ENCODE measurements at regions not wholly inside any gene's neighbourhood (a gene's known extent, or its start where the extent isn't known, plus 50 kb on each side); places are given as distances from the start of the nearest gene placed in this dataset.

GRCh38 chr10:32147730-32148129, 91.5 kb upstream of the KIF5B start:
- ChIA-PET CTCF (no interaction called here), POLR2A (ENCODE audit: low non-redundant PET) (no interaction called here)
- DNase-seq (ENCODE audit: low spot score): no peak
- TF ChIP-seq CTCF (conservative IDR thresholded peaks at IDR 0.05; ENCODE audit: low read depth): no peak
- H3K27ac ChIP-seq: no peak overlapping the region

GRCh38 chr10:32146166-32146565, 89.9 kb upstream of the KIF5B start:
- TF ChIP-seq CTCF (conservative IDR thresholded peaks at IDR 0.05; ENCODE audit: low read depth): no peak
- POLR2A ChIA-PET (ENCODE audit: low non-redundant PET): no interaction called here
- DNase-seq (ENCODE audit: low spot score): no peak
- H3K27ac ChIP-seq: no peak overlapping the region
- CTCF ChIA-PET: no interaction called here

GRCh38 chr10:32144817-32145688, 88.8 kb upstream of the KIF5B start:
- peak overlapping the region; percentile 78; the same call in 1 of the 2 replicates for H3K27ac ChIP-seq
- DNase-seq (ENCODE audit: low spot score): no peak
- POLR2A ChIA-PET (ENCODE audit: low non-redundant PET): no interaction called here
- no peak for TF ChIP-seq CTCF (conservative IDR thresholded peaks at IDR 0.05; ENCODE audit: low read depth)
- CTCF ChIA-PET: interaction anchor here (0.6 to 0.7 kb wide), 2 partner anchors 1146 to 1432 kb away, joined by 3 to 5 read pairs; no protein-coding TSS in a partner anchor

- POLR2A ChIA-PET (ENCODE audit: low non-redundant PET): no interaction called here
- peak; percentile 78 for DNase-seq (ENCODE audit: low spot score)
- H3K27ac ChIP-seq: peak overlapping the region; percentile 78
- CTCF ChIA-PET: no interaction called here
- no peak for TF ChIP-seq CTCF (conservative IDR thresholded peaks at IDR 0.05; ENCODE audit: low read depth)
These were observed 87.2 kb upstream of the KIF5B start for GRCh38 chr10:32143302-32143847.

GRCh38 chr10:32142646-32143045, 86.4 kb upstream of the KIF5B start:
- ChIA-PET CTCF (interaction anchor here (0.7 kb wide), 1 partner anchor 70 kb away, joined by 3 read pairs; no protein-coding TSS in a partner anchor), POLR2A (ENCODE audit: low non-redundant PET) (interaction anchor here (0.6 kb wide), 1 partner anchor 63 kb away, joined by 4 read pairs; no protein-coding TSS in a partner anchor)
- no peak for DNase-seq (ENCODE audit: low spot score)
- TF ChIP-seq CTCF (conservative IDR thresholded peaks at IDR 0.05; ENCODE audit: low read depth): no peak
- peak overlapping the region; percentile 4; the same call in 1 of the 2 replicates for H3K27ac ChIP-seq

GRCh38 chr10:32141018-32141807, 85.0 kb upstream of the KIF5B start:
- ChIA-PET CTCF (interaction anchor here (0.5 kb wide), 2 partner anchors 1396 to 1415 kb away, joined by 3 read pairs; no protein-coding TSS in a partner anchor), POLR2A (ENCODE audit: low non-redundant PET) (no interaction called here)
- TF ChIP-seq CTCF (conservative IDR thresholded peaks at IDR 0.05; ENCODE audit: low read depth): no peak
- H3K27ac ChIP-seq: peak overlapping the region; percentile 28; the same call in 1 of the 2 replicates
- no peak for DNase-seq (ENCODE audit: low spot score)

All from RWPE1 (cell line).